RKO (cell line): ENCODE measurements at regions not wholly inside any gene's neighbourhood (a gene's known extent, or its start where the extent isn't known, plus 50 kb on each side); places are given as distances from the start of the nearest gene placed in this dataset.
"Not testable (repeated sequence)": the region's sequence is repeated elsewhere in the genome, so short reads cannot be mapped to it uniquely, and the experiment has no call there.

Source experiments
- DNase-seq: peaks from one replicate; pipeline ENCODE4 v3.0.0-alpha.2; 2016; ENCODE audit warnings: low spot score

GRCh38 chr22:44575381-44576268, 77.6 kb upstream of the RTL6 start:
- DNase-seq: no peak

- DNase-seq: no peak
These were observed 76.8 kb upstream of the RTL6 start for GRCh38 chr22:44574640-44575380.

GRCh38 chr22:44574057-44574639, 76.1 kb upstream of the RTL6 start:
- peak; percentile 55 for DNase-seq

- no peak for DNase-seq
These were observed 75.4 kb upstream of the RTL6 start for GRCh38 chr22:44573451-44573850.

- DNase-seq: no peak
These were observed 74.6 kb upstream of the RTL6 start for GRCh38 chr22:44572414-44573207.

- DNase-seq: no peak
These were observed 73.8 kb upstream of the RTL6 start for GRCh38 chr22:44571566-44572413.

- DNase-seq: no peak
These were observed 72.7 kb upstream of the RTL6 start for GRCh38 chr22:44570476-44571445.

GRCh38 chr22:44569561-44569991, 71.5 kb upstream of the RTL6 start:
- no peak for DNase-seq

- DNase-seq: peak; percentile 21
These were observed 69.9 kb upstream of the RTL6 start for GRCh38 chr22:44567846-44568493.

GRCh38 chr22:44567378-44567841, 69.4 kb upstream of the RTL6 start:
- DNase-seq: not testable (repeated sequence)

GRCh38 chr22:44566911-44567310, 68.9 kb upstream of the RTL6 start:
- no peak for DNase-seq

GRCh38 chr22:44562651-44563050, 64.6 kb upstream of the RTL6 start:
- not testable (repeated sequence) for DNase-seq

GRCh38 chr22:44561139-44561840, 63.3 kb upstream of the RTL6 start:
- no peak for DNase-seq

- DNase-seq: not testable (repeated sequence)
These were observed 60.6 kb upstream of the RTL6 start for GRCh38 chr22:44558671-44559070.

- not testable (repeated sequence) for DNase-seq
These were observed 59.8 kb upstream of the RTL6 start for GRCh38 chr22:44557872-44558271.

GRCh38 chr22:44557064-44557748, 59.2 kb upstream of the RTL6 start:
- DNase-seq: no peak

- DNase-seq: no peak
These were observed 57.6 kb upstream of the RTL6 start for GRCh38 chr22:44555597-44555996.

- no peak for DNase-seq
These were observed 57.0 kb upstream of the RTL6 start for GRCh38 chr22:44555046-44555445.
